ENCODE measurements at regions not wholly inside any gene's neighbourhood (a gene's known extent, or its start where the extent isn't known, plus 50 kb on each side); places are given as distances from the start of the nearest gene placed in this dataset.

GRCh38 chr21:20730441-20730840 lies 267.8 kb upstream of the NCAM2 start:
- Mint-ChIP-seq H3K9me3 (peaks cover 46% of the 10 kb centered on the region), H3K4me3 (no peak overlapping the region), H3K4me1 (ENCODE audit: low read depth) (no peaks in the 10 kb centered on the region), H3K27ac (no peak overlapping the region), H3K27me3 (ENCODE audit: insufficient read depth) (no peaks in the 10 kb centered on the region; the same call in 1 of the 2 replicates), H3K36me3 (ENCODE audit: low read depth) (no peaks in the 10 kb centered on the region)
- no peak for DNase-seq
- TF ChIP-seq CTCF (IDR thresholded peaks at IDR 0.05): no peak

GRCh38 chr21:20735257-20735656 lies 263.0 kb upstream of the NCAM2 start:
- Mint-ChIP-seq H3K27ac (no peak overlapping the region), H3K36me3 (ENCODE audit: low read depth) (peaks cover 6% of the 10 kb centered on the region; the same call in 1 of the 2 replicates)

GRCh38 chr21:20737227-20737913 lies 260.8 kb upstream of the NCAM2 start:
- peaks cover 57% of the 10 kb centered on the region for H3K9me3 Mint-ChIP-seq
- H3K36me3 Mint-ChIP-seq (ENCODE audit: low read depth): peaks cover 6% of the 10 kb centered on the region; the same call in 1 of the 2 replicates
- no peak for DNase-seq
- H3K27me3 Mint-ChIP-seq (ENCODE audit: insufficient read depth): no peaks in the 10 kb centered on the region; the same call in none of the 2 replicates
- no peaks in the 10 kb centered on the region for H3K4me1 Mint-ChIP-seq (ENCODE audit: low read depth)
- no peak for TF ChIP-seq CTCF (IDR thresholded peaks at IDR 0.05)
- no peak overlapping the region for H3K27ac Mint-ChIP-seq
- no peak overlapping the region for H3K4me3 Mint-ChIP-seq

More at GRCh38 chr21:20735257-20735656, 263.0 kb upstream of the NCAM2 start:
- DNase-seq: no peak
- Mint-ChIP-seq H3K27me3 (ENCODE audit: insufficient read depth) (no peaks in the 10 kb centered on the region; the same call in none of the 2 replicates), H3K9me3 (peaks cover 68% of the 10 kb centered on the region), H3K4me1 (ENCODE audit: low read depth) (no peaks in the 10 kb centered on the region), H3K4me3 (no peak overlapping the region)
- TF ChIP-seq CTCF (IDR thresholded peaks at IDR 0.05): no peak

- no peak for DNase-seq
- Mint-ChIP-seq H3K4me3 (no peak overlapping the region), H3K4me1 (ENCODE audit: low read depth) (no peaks in the 10 kb centered on the region), H3K27me3 (ENCODE audit: insufficient read depth) (no peaks in the 10 kb centered on the region; the same call in none of the 2 replicates), H3K9me3 (peaks cover 53% of the 10 kb centered on the region), H3K27ac (no peak overlapping the region), H3K36me3 (ENCODE audit: low read depth) (peaks cover 6% of the 10 kb centered on the region; the same call in 1 of the 2 replicates)
- TF ChIP-seq CTCF (IDR thresholded peaks at IDR 0.05): no peak
These were observed 258.8 kb upstream of the NCAM2 start for GRCh38 chr21:20739421-20739820.

GRCh38 chr21:20741445-20741844 lies 256.8 kb upstream of the NCAM2 start:
- H3K27me3 Mint-ChIP-seq (ENCODE audit: insufficient read depth): no peaks in the 10 kb centered on the region; the same call in none of the 2 replicates

More at GRCh38 chr21:20741445-20741844, 256.8 kb upstream of the NCAM2 start:
- DNase-seq: no peak
- Mint-ChIP-seq H3K9me3 (peaks cover 42% of the 10 kb centered on the region), H3K27ac (no peak overlapping the region), H3K4me3 (no peak overlapping the region), H3K36me3 (ENCODE audit: low read depth) (peaks cover 6% of the 10 kb centered on the region; the same call in 1 of the 2 replicates), H3K4me1 (ENCODE audit: low read depth) (no peaks in the 10 kb centered on the region)
- TF ChIP-seq CTCF (IDR thresholded peaks at IDR 0.05): no peak

Measured in HFFc6 (cell line).